BE2C (cell line): ENCODE measurements at regions not wholly inside any gene's neighbourhood (a gene's known extent, or its start where the extent isn't known, plus 50 kb on each side); places are given as distances from the start of the nearest gene placed in this dataset.

Experiments used
- DNase-seq: peaks from one replicate; pipeline ENCODE4 v3.0.0-alpha.2; 2020
- H3K27me3 ChIP-seq: fragments of 250-450 bp; sonication (Bioruptor Pico); 2 replicates; pipeline ENCODE4 v1.5.1; 2020; ENCODE audit warnings: mild to moderate bottlenecking
- H3K36me3 ChIP-seq: fragments of 250-450 bp; sonication (Bioruptor Pico); 2 replicates; pipeline ENCODE4 v1.5.1; 2020; ENCODE audit warnings: mild to moderate bottlenecking
- H3K4me1 ChIP-seq: fragments of 250-450 bp; sonication (Bioruptor Pico); 2 replicates; pipeline ENCODE4 v1.5.1; 2020
- H3K4me3 ChIP-seq: 2 replicates; pipeline ENCODE4 v1.5.1; 2011; ENCODE audit warnings: low read depth, low read length
- H3K9me3 ChIP-seq: fragments of 250-450 bp; sonication (Bioruptor Pico); 2 replicates; pipeline ENCODE4 v1.5.1; 2020
- CTCF ChIP-seq: IDR thresholded peaks from 2 replicates; pipeline ENCODE4 v1.5.1; 2012; ENCODE audit warnings: mild to moderate bottlenecking, low read depth, low read length

DNA sequence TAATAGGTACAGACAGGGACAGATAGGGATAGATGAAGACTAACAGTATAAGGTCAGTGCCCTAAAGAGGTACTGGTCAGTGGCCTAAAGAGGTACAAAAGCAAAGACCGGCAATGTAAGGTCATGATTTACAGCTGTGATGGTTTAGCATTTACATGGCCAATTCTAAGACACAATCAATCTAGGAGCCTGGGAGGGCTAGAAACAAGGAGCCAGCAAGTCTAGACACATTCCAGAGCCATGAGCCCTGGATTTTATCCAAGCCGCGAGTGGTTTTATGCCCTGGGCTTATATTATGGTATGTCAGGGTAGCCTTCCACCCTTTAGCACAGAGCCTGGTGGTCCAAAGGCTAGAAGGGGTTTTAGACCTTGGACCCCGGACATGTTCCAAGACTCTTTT is 124.2 kb downstream of the CBLN2 start:
- Histone ChIP-seq H3K9me3 (no peaks in the 10 kb centered on the region), H3K27me3 (no peaks in the 10 kb centered on the region), H3K4me1 (no peaks in the 10 kb centered on the region), H3K36me3 (no peaks in the 10 kb centered on the region), H3K4me3 (no peak overlapping the region)
- TF ChIP-seq CTCF = no peak
- no peak for DNase-seq

DNA sequence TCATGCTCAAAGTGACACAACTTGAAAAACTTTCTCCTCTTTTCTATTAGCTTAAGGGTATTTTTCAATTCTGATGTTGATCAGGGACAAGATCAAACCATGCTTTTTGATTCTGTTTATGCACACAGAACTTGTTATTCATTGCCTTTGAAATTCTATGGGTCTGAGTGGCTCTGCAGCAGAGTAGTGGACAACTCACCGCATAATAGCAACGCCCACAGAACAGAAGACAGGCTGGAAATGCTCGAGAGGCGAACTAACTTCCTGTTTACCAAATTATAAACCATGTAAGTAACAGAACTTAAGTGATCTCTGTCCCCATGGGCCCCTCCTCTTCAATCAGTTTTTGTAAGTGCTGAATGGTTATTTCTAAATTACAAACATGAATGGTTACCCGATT is 131.2 kb downstream of the CBLN2 start:
- DNase-seq = no peak
- Histone ChIP-seq H3K27me3 (no peaks in the 10 kb centered on the region), H3K9me3 (no peaks in the 10 kb centered on the region), H3K36me3 (no peaks in the 10 kb centered on the region), H3K4me3 (no peak overlapping the region), H3K4me1 (no peaks in the 10 kb centered on the region)
- TF ChIP-seq CTCF = no peak

DNA sequence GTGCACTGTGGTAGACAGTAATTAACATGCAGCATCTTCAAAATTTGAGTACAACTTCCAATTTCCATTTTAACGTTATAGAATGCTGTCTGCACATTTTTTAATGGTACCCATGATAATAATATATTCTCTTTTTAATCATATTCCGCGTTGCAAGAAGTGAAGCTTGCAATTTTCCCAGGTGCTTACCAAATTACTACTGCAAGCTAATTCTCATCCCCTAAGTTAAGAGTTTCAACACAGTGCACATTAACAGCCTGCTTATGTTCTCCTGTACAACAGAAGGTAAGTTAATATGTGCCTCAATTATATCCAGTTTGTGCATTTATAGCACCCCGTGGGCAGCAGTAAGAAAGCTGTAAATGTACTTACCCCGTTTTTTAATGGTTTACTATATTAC is 132.9 kb downstream of the CBLN2 start:
- TF ChIP-seq CTCF = no peak
- no peaks in the 10 kb centered on the region for H3K9me3 ChIP-seq
- no peaks in the 10 kb centered on the region for H3K4me1 ChIP-seq
- DNase-seq = no peak
- no peak overlapping the region for H3K4me3 ChIP-seq
- H3K36me3 ChIP-seq = no peaks in the 10 kb centered on the region
- no peaks in the 10 kb centered on the region for H3K27me3 ChIP-seq

GRCh38 chr18:72410399-72410798 is 133.7 kb downstream of the CBLN2 start:
- DNase-seq = no peak
- Histone ChIP-seq H3K4me3 (no peak overlapping the region), H3K9me3 (no peaks in the 10 kb centered on the region), H3K27me3 (no peaks in the 10 kb centered on the region), H3K4me1 (no peaks in the 10 kb centered on the region), H3K36me3 (no peaks in the 10 kb centered on the region)
- TF ChIP-seq CTCF = no peak

- no peaks in the 10 kb centered on the region for H3K36me3 ChIP-seq
- no peak overlapping the region for H3K4me3 ChIP-seq
- no peak for DNase-seq
- no peaks in the 10 kb centered on the region for H3K27me3 ChIP-seq
- H3K4me1 ChIP-seq = no peaks in the 10 kb centered on the region
- H3K9me3 ChIP-seq = no peaks in the 10 kb centered on the region
- TF ChIP-seq CTCF = no peak
Measured at GRCh38 chr18:72409903-72410302, 134.2 kb downstream of the CBLN2 start.

DNA sequence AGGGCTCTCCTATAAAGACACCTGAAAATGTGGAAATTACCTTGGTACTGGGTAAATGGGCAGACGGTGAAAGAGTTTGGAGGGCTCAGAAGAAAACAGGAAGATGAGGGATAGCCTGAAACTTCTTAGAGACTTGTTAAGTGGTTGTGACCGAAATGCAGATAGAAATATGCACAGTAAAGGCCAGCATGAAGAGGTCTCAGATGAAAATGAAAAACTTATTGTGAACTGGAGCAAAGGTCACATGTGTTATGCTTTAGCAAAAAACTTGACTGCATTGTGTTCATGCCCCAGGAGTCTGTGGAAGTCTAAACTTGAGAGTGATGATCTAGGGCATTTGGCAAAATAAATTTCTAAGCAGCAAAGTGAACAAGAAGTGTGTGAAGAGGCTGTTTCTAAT is 137.1 kb downstream of the CBLN2 start:
- Histone ChIP-seq H3K4me3 (no peak overlapping the region), H3K9me3 (no peaks in the 10 kb centered on the region), H3K27me3 (no peaks in the 10 kb centered on the region), H3K36me3 (no peaks in the 10 kb centered on the region), H3K4me1 (no peaks in the 10 kb centered on the region)
- TF ChIP-seq CTCF = no peak
- DNase-seq = no peak
